NCI-H1694 (cell line): ENCODE measurements at regions not wholly inside any gene's neighbourhood (a gene's known extent, or its start where the extent isn't known, plus 50 kb on each side); places are given as distances from the start of the nearest gene placed in this dataset.

ENCODE experiments used
- DNase-seq: peaks from one replicate; lab custom pipeline; 2025; lab: John Stamatoyannopoulos, UW

- no peak for DNase-seq
Measured at GRCh38 chr2:128726236-128726635, 407.6 kb upstream of the HS6ST1 start.

DNA sequence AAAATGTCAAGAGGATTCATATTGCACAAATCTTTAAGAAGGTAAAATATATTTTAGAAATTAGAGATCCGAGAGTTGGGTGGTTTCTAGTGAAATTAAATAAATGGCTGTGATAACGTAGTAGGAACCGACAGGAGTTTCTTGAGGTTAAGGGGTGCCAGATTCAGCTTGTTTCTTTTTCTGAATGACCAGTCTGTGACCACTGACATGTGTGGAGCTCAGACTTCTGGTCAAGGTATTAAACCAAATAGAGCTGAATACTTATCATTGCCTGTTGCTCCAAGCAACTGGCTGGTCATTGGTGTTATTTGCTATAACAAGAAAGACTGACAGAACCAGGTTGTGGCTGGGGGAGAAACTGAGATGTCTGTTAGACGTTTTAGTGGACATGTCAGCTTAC lies 408.2 kb upstream of the HS6ST1 start:
- DNase-seq: no peak

- no peak for DNase-seq
Measured at GRCh38 chr2:128727404-128727803, 408.7 kb upstream of the HS6ST1 start.

GRCh38 chr2:128727914-128728313 lies 409.2 kb upstream of the HS6ST1 start:
- DNase-seq: no peak

- DNase-seq: no peak
Measured at GRCh38 chr2:128729051-128729450, 410.4 kb upstream of the HS6ST1 start.

GRCh38 chr2:128731994-128732650 lies 413.5 kb upstream of the HS6ST1 start:
- DNase-seq: no peak

GRCh38 chr2:128732976-128733431 lies 414.3 kb upstream of the HS6ST1 start:
- peak; percentile 16 for DNase-seq

DNA sequence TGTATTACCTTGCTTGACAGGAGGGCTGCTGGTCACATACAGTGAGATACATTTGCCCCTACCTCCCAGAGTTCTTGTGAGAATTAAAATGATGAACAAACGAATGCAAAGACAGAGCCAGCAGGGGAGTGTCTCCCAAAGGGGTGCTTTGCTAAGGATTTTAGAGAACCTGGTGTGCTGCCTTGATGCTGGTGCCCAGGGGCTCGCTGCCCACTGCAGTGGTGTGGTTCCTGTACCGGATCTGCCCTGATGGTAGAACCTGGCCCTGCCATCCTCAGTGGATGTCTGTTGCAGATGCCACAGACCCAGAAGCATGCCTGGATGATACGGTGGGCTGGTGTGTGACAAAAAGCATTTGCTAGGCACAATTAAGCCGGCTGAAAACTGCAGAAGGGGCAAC lies 414.8 kb upstream of the HS6ST1 start:
- DNase-seq: no peak

DNA sequence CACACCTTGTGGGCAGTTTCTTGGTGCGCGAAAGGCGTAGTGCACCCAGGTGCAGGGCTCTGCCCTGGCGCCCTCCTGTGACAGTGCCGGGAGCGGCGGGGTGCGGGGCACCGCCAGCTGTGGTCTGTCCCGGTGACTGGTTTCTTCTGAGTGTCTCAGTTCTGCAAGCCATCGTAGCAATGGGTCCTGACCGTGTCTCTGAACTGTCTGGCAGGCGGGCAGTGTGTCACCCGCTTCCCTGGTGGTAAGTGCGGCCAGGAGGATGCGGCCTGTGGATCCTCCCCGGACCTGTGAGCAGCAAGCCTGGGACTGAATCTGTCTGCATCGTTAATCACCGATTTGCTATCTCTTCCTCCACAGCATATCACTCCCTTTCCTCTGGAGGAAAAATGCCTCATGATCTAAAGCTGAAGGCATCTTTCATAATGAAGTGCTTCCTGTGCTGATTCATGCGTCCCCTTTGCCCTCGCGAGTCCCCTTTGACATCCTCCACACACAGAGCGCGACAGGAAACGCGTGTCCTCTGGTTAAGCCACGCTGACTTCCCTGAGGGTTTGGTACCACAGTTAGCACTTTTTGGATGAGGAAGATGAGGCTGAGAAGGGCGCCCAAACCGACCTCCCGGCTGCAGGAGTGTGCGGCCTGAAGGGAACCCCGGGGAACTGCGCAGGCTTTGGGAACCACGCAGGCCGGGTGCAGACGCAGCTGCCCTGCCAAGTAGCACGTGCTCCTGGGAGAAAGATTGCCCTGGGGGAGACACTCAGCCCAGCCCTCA lies 416.0 kb upstream of the HS6ST1 start:
- DNase-seq: no peak

GRCh38 chr2:128735296-128735960 lies 416.8 kb upstream of the HS6ST1 start:
- no peak for DNase-seq

GRCh38 chr2:128736046-128736688 lies 417.5 kb upstream of the HS6ST1 start:
- DNase-seq: no peak

- DNase-seq: peak; percentile 61
Measured at GRCh38 chr2:128736689-128737545, 418.2 kb upstream of the HS6ST1 start.

GRCh38 chr2:128737546-128737826 lies 418.8 kb upstream of the HS6ST1 start:
- no peak for DNase-seq

DNA sequence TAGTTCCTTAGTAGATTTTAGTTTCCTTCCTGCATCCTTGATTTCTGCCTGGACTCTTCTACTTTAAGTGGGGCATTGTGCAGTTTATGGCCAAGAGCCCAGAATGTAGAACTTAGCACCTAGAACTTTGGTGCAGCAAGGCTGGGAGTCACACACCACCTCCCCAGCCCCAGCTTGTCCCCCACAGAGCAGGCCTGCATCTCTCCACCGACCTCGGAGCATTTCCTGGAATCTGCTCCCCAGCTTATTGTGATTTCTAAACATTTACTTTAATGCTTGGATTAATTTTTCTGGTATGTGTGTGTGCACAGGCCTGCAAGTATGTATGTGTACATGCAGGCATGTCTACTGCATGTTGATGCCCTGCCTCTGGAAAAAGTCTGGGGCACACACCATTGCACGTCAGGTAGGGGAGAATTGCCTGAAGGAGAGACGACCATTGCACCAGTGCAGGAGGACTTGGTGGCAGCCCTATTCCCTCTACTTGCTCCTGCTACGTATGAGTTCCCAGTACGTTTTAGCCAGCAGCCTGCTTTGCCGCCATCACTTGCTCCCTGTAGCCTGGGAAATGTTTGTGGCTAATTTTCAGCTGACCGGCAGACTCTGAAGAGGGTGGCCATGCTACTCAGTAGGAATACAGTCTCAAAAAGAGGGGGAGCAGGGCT lies 419.9 kb upstream of the HS6ST1 start:
- DNase-seq: no peak

GRCh38 chr2:128742467-128742866 lies 423.8 kb upstream of the HS6ST1 start:
- no peak for DNase-seq

DNA sequence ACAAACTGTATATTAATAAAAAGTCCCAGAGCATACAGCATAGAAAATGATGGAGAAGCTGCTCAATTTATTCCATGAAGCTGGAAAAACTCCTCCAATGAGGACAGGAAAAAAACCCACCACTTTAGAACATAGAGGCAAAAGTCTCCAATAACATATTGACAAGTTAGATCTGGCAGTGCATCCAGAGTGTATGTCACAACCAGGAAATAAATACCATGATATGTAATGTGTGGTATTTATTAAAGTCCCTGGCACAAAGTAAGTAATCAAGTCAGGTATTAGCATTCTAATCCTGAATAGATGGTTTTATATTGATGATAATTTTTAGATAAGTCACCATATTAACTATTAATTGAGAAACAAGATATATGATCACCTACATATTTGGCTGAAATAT lies 427.3 kb upstream of the HS6ST1 start:
- no peak for DNase-seq

DNA sequence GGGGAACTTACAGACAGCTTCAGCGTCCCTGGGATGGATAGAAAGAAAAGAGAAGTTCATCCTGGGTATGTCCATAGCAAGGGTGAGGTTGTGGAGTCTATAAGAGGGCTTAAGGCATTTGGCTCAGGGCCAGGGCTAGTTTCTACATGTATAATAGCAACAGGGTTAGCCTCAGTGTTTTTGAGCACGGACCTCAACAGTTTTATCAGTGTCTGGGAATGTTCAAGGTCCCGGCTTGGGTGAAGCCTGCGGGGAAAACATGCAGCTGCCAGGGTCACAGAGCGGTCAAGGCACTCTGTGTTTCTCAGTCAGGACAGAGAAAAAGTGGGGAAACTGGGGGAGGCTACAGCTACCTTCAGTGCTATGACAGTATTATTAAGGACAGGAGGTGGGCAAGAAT lies 427.7 kb upstream of the HS6ST1 start:
- no peak for DNase-seq

- no peak for DNase-seq
Measured at GRCh38 chr2:128748336-128748735, 429.7 kb upstream of the HS6ST1 start.

GRCh38 chr2:128748835-128749605 lies 430.4 kb upstream of the HS6ST1 start:
- DNase-seq: no peak

DNA sequence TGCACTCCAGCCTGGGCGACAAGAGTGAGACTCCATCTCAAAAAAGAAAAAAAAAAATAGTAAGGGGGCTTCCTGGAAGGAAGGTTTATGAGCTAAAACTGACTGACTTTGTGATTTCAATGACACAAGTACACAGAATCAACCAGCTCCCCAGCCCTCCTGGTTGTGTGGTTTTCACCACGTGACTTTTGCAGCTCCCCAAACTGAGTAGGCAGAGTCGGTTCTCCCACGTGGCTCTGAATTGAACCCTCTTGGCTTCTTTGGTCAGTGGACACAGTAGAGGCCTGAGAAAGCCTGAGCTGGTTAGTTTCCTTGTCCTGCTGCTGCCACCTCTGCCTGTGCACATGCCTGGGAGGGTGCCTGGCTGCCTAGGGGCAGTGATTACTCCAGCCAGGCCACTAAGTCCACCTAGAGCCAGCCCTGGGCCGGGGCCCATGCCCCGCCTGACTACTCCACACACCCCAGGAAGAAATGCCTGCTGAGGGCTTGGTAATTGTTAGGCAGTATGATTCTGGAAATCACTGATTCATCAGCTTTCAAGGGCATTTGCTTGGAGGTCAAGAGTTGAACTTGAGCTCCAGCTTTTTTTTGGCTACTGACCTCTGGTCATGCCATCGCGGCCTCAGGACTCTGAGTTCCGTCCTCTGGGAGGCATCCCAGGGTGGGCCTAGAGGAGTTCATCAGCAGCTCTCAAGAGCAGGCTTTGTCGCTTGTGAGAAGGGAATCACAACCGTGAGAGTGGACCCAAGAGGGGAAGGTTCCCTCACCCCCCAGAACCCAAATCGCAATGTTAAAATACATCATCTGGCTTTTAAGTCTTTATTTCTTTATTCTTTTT lies 431.9 kb upstream of the HS6ST1 start:
- DNase-seq: no peak
